Fibroblast of gingiva (primary cell): ENCODE measurements at regions not wholly inside any gene's neighbourhood (a gene's known extent, or its start where the extent isn't known, plus 50 kb on each side); places are given as distances from the start of the nearest gene placed in this dataset.

ENCODE experiments used
- DNase-seq: peaks from one replicate; pipeline ENCODE4 v3.0.0-alpha.2; 2011; ENCODE audit warnings: low read depth

GRCh38 chr10:77710759-77711682, 73.4 kb upstream of the KCNMA1 start:
- DNase-seq: peak; percentile 42

GRCh38 chr10:77710081-77710551, 72.5 kb upstream of the KCNMA1 start:
- DNase-seq: no peak

- no peak for DNase-seq
Observed at GRCh38 chr10:77707570-77707969, 70.0 kb upstream of the KCNMA1 start.

- peak; percentile 82 for DNase-seq
Observed at GRCh38 chr10:77702166-77702565, 64.6 kb upstream of the KCNMA1 start.

- peak; percentile 51 for DNase-seq
Observed at GRCh38 chr10:77700086-77700485, 62.5 kb upstream of the KCNMA1 start.

- peak; percentile 26 for DNase-seq
Observed at GRCh38 chr10:77699080-77699645, 61.6 kb upstream of the KCNMA1 start.

- no peak for DNase-seq
Observed at GRCh38 chr10:77698267-77698931, 60.8 kb upstream of the KCNMA1 start.

GRCh38 chr10:77696584-77696983, 59.0 kb upstream of the KCNMA1 start:
- no peak for DNase-seq

GRCh38 chr10:77695186-77695585, 57.6 kb upstream of the KCNMA1 start:
- no peak for DNase-seq

GRCh38 chr10:77692782-77693181, 55.2 kb upstream of the KCNMA1 start:
- DNase-seq: no peak

GRCh38 chr10:77689339-77689738, 51.7 kb upstream of the KCNMA1 start:
- no peak for DNase-seq

- no peak for DNase-seq
Observed at GRCh38 chr10:77687621-77688020, 50.0 kb upstream of the KCNMA1 start.
